Cardiac fibroblast (primary cell): ENCODE measurements at regions not wholly inside any gene's neighbourhood (a gene's known extent, or its start where the extent isn't known, plus 50 kb on each side); places are given as distances from the start of the nearest gene placed in this dataset.
"Not testable (repeated sequence)": the region's sequence is repeated elsewhere in the genome, so short reads cannot be mapped to it uniquely, and the experiment has no call there.

ENCODE experiments used
- DNase-seq, 2 donors: peaks; one replicate each; pipeline versions ENCODE4 v3.0.0 to v3.0.0-alpha.2; 2010; ENCODE audit warnings: low read depth in 2 of 2
- H3K4me3 ChIP-seq, 2 donors: replicated peaks in 1 of 2; 1 replicate in 1 of 2; 2 replicates in 1 of 2; pipeline ENCODE4 v1.5.1; 2011; ENCODE audit warnings: low read depth in 2 of 2, low read length in 2 of 2, mild to moderate bottlenecking in 2 of 2, moderate library complexity in 1 of 2
- CTCF ChIP-seq: IDR thresholded peaks from one replicate; pipeline ENCODE4 v1.5.1; 2011; ENCODE audit warnings: low read depth, mild to moderate bottlenecking, low read length, inconsistent platforms

- not testable (repeated sequence) for H3K4me3 ChIP-seq, DNase-seq
These were observed 305.4 kb upstream of the CHRNA7 start for GRCh38 chr15:31724903-31725302.

GRCh38 chr15:31725619-31726018, 304.7 kb upstream of the CHRNA7 start:
- DNase-seq, H3K4me3 ChIP-seq: not testable (repeated sequence)

GRCh38 chr15:31727612-31728011, 302.7 kb upstream of the CHRNA7 start:
- no peak for DNase-seq
- TF ChIP-seq CTCF, result no peak

GRCh38 chr15:31732726-31733125, 297.6 kb upstream of the CHRNA7 start:
- H3K4me3 ChIP-seq, result no peak overlapping the region
- TF ChIP-seq CTCF, result no peak
- no peak for DNase-seq

More at GRCh38 chr15:31727612-31728011, 302.7 kb upstream of the CHRNA7 start:
- H3K4me3 ChIP-seq, result no peak overlapping the region

GRCh38 chr15:31733424-31733823, 296.9 kb upstream of the CHRNA7 start:
- DNase-seq, result no peak
- H3K4me3 ChIP-seq, result no peak overlapping the region
- no peak for TF ChIP-seq CTCF

GRCh38 chr15:31740203-31740602, 290.1 kb upstream of the CHRNA7 start:
- peak in 1 of 2 donors; percentile 60 for DNase-seq
- no peak overlapping the region for H3K4me3 ChIP-seq
- no peak for TF ChIP-seq CTCF

- H3K4me3 ChIP-seq, result no peak overlapping the region
- DNase-seq, result no peak
- no peak for TF ChIP-seq CTCF
These were observed 284.5 kb upstream of the CHRNA7 start for GRCh38 chr15:31745841-31746240.

- DNase-seq, result peak; percentile 13 to 81
- no peak for TF ChIP-seq CTCF
- no peak overlapping the region for H3K4me3 ChIP-seq
These were observed 278.1 kb upstream of the CHRNA7 start for GRCh38 chr15:31752065-31752762.
